ENCODE measurements at regions not wholly inside any gene's neighbourhood (a gene's known extent, or its start where the extent isn't known, plus 50 kb on each side); places are given as distances from the start of the nearest gene placed in this dataset.
"Not testable (repeated sequence)": the region's sequence is repeated elsewhere in the genome, so short reads cannot be mapped to it uniquely, and the experiment has no call there.

DNA sequence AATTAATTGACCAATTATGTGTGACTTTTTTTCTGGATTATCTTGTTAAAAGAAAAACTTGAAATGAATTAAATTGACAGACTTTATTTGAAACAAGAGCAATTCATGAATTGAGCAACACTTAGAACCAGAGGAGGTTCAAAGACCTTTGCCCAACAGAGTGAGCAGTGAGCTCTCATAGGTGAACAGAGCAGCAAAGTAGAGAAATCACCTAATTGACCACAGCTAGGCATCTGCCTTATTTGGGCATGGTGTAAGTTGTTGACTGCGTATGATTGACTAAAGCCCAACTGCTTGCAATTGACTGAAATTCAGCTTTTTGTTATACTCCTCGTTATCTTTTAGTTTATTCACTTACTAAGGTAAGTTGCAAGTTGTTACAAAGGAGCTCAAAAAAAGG is 1216.0 kb upstream of the ALCAM start:
- intact Hi-C loops (cut with DNase I) = no loop called here
- ATAC-seq = no peak
- DNase-seq (ENCODE audit: low spot score) = no peak

DNA sequence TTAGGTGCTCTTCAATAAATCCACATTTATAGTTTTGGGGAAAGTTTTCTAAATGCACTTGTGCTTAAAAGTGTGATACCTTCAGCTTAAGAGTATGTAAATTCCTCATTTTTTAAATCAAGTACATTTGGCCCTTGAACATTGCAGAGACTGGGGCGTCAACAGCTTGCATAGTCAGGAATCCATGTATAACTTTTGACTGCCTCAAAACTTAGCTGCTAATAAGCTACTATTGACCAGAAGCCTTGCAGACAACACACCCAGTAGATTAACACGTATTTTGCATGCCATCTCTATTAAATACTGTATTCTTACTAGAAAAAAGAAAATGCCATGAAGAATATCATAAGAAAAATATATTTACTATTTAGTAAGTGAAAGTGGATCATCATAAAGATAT is 1211.8 kb upstream of the ALCAM start:
- intact Hi-C loops (cut with DNase I) = no loop called here
- ATAC-seq = no peak

DNA sequence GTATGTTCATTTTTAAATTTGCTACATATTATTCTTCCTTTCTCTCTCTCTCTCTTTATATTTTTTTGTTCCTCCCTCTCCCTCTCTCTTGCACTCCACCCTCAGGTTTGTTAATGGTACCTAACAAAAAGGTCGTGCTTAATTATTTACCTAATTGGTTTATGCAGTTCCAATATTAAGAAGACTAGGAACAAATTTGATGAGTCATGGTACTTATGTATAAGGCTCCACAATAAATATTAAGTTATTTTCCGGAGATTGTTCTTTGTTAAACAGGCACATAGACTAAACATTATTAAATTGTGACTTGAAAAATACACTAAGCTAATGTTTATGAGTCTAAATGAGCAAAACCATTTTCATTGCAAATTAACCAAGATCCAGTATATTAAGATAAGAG is 1200.8 kb upstream of the ALCAM start:
- ATAC-seq = no peak
- intact Hi-C loops (cut with DNase I) = no loop called here
- DNase-seq (ENCODE audit: low spot score) = no peak

More for the DNA sequence above, 1211.8 kb upstream of the ALCAM start:
- DNase-seq (ENCODE audit: low spot score) = no peak

GRCh38 chr3:104168386-104168785 is 1198.3 kb upstream of the ALCAM start:
- DNase-seq (ENCODE audit: low spot score) = no peak
- intact Hi-C loops (cut with DNase I) = no loop called here
- ATAC-seq = no peak

GRCh38 chr3:104175696-104176095 is 1191.0 kb upstream of the ALCAM start:
- no peak for DNase-seq (ENCODE audit: low spot score)
- intact Hi-C loops (cut with DNase I) = no loop called here
- no peak for ATAC-seq

DNA sequence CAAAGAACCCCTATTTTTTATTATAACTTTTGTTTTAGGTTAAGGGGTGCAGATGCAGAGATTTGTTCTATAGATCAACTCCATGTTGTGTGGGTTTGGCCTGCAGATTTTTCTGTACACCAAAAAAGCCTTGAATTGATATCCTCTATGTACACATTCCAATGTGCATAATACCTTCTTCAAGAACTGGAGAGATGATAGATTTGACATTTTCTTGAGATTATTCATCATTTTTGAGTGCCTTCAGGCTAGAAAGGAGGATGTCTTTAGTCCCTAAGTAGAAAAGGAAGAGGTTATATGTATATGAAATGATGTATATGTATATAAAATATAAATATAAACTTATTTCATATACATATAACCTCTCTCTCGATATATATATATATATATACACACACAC is 1190.0 kb upstream of the ALCAM start:
- ATAC-seq = no peak
- intact Hi-C loops (cut with DNase I) = no loop called here
- DNase-seq (ENCODE audit: low spot score) = no peak

DNA sequence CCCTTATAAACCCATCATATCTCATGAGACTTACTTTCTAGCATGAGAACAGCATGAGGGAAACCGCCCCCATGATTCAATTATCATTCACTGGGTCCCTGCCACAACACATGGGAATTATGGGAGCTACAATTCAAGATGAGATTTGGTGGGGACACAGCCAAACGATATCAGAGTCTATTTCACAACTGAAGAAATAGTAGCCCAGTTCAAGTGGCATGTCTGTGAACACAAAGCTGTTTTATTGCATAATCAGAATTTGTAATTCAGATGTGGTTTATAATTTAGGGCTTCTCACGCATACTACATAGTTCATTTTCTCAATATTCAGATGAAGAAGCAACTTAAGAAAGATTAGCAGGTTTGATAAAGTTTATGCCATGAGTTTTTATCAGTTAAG is 1188.0 kb upstream of the ALCAM start:
- DNase-seq (ENCODE audit: low spot score) (no peak), ATAC-seq (peak; percentile 80)
- intact Hi-C loops (cut with DNase I) = no loop called here

DNA sequence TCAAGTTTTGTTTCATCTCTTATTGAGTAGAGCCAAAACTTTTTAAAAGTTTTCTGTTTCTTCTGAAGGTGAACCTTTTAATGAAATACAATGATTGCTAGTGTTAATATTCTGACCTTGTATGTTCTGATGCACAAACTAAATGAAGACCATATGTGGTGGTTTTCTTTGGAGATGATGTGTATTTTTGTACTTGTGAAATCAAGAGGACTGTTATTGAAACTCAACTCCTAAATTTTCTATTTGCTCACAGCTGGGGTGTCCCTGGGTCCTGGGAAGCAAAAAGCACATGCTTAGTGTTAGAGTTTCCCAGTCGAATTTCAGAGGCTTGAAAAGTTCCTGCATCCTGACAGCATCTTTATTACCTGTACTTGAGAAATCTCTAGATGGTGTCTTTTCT is 1185.8 kb upstream of the ALCAM start:
- peak; percentile 93 for ATAC-seq
- DNase-seq (ENCODE audit: low spot score) = no peak
- intact Hi-C loops (cut with DNase I) = no loop called here

DNA sequence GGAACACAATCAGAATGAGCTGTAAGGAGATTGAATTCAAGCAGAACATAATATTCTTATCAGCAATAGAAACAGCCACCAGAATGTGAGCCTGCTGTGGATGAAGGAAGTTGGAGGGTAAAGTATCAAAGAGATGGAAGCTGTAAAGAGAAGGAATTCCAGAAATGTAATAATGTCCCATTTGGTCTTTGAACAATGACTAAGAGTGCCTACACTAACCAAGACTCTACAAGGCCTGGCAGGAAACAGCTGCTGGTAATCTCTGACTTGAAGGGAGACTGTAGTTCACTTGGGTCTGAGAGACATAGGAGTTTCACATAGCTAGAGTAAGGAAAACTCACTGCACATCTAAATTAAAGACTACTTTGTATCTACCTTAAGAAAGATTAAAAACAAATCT is 1176.0 kb upstream of the ALCAM start:
- ATAC-seq = no peak
- no peak for DNase-seq (ENCODE audit: low spot score)
- intact Hi-C loops (cut with DNase I) = no loop called here

GRCh38 chr3:104198131-104198530 is 1168.6 kb upstream of the ALCAM start:
- ATAC-seq (no peak), DNase-seq (ENCODE audit: low spot score) (no peak)
- intact Hi-C loops (cut with DNase I) = no loop called here

DNA sequence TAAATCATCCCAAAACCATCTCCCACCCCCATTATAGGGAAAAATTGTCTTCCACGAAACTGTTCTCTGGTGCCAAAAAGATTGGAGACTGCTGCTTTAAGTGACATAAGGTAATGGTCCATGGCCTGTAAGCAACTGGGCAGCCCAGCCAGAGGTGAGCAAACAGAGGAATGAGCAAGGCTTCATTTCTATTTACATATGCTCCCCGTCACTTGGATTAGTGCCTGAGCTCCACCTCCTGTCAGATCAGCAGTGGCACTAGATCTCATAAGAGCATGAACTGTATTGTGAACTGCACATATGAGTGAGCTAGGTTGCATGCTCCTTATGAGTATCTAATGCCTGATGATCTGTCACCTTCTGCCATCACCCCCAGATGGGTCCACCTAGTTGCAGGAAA is 1159.8 kb upstream of the ALCAM start:
- ATAC-seq = no peak
- DNase-seq (ENCODE audit: low spot score) = no peak
- intact Hi-C loops (cut with DNase I) = no loop called here

- intact Hi-C loops (cut with DNase I) = no loop called here
- no peak for DNase-seq (ENCODE audit: low spot score)
- no peak for ATAC-seq
These were observed 1152.4 kb upstream of the ALCAM start for GRCh38 chr3:104214277-104214676.

DNA sequence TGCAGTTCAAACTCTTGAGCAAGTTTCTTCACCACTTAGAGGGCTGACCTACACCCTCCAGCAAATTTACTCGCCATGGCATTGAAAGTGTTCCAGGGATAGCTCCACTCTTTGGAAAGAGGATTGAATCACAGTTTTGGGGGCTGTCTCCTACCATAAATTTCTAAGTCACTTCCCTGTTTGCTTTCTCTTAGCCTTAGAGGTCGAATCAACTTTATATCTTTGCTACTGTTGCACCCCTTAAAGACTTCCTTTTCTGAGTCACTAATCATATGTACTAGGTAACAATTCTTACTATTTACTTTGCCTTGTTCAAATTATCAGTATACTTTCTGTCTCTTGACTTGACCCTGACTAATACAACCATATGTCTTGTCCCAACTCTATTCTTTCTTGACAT is 1151.8 kb upstream of the ALCAM start:
- DNase-seq (ENCODE audit: low spot score) (no peak), ATAC-seq (no peak)
- intact Hi-C loops (cut with DNase I) = no loop called here

- ATAC-seq; intact Hi-C loops (cut with DNase I); DNase-seq (ENCODE audit: low spot score): not testable (repeated sequence)
These were observed 1147.7 kb upstream of the ALCAM start for GRCh38 chr3:104219046-104219445.

- no peak for DNase-seq (ENCODE audit: low spot score)
- intact Hi-C loops (cut with DNase I) = no loop called here
- ATAC-seq = no peak
These were observed 1132.1 kb upstream of the ALCAM start for GRCh38 chr3:104234442-104235194.

- intact Hi-C loops (cut with DNase I) = no loop called here
These were observed 1122.0 kb upstream of the ALCAM start for GRCh38 chr3:104244680-104245220.

GRCh38 chr3:104245261-104245660 is 1121.4 kb upstream of the ALCAM start:
- no peak for ATAC-seq
- intact Hi-C loops (cut with DNase I) = no loop called here
- no peak for DNase-seq (ENCODE audit: low spot score)

More at GRCh38 chr3:104244680-104245220, 1122.0 kb upstream of the ALCAM start:
- DNase-seq (ENCODE audit: low spot score) = no peak
- no peak for ATAC-seq

- DNase-seq (ENCODE audit: low spot score) (no peak), ATAC-seq (no peak)
These were observed 1120.7 kb upstream of the ALCAM start for GRCh38 chr3:104245981-104246380.

DNA sequence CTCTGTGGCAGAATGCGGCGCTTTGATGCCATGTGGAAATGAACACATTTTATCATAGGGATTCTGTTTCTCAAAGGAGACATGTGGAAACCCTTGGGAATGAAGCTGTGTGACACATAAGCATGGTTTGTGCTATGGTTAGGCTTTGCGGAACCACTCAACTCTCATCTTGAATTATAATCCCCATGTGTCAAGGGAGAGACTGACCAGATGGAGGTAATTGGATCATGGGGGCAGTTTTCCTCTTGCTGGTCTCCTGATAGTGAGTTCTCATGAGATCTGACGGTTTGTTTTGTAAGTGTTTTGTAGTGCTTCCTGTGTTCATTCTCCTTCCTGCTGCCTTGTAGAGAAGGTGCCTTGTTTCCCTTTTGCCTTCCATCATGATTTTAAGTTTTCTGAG is 1109.2 kb upstream of the ALCAM start:
- no peak for ATAC-seq
- intact Hi-C loops (cut with DNase I) = no loop called here
- DNase-seq (ENCODE audit: low spot score) = no peak

More at GRCh38 chr3:104245981-104246380, 1120.7 kb upstream of the ALCAM start:
- intact Hi-C loops (cut with DNase I) = no loop called here

DNA sequence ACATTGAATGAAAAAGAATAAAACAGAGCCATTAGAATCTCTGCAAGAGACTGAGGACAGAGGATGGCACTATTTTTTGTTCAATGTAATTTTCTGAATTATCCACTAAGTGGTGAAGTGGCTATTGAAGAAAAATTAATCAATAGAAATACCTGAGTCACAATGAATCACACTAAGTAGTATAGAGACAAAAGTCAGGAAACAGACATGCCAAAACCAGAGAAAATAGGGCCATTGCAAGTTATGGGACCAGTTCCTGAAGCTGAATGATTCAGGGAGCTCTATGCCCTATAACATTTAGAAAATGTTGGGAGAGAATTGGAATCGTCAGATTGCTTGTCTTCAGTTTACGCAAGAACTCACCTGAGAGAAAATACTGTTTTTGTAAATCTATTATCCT is 1103.2 kb upstream of the ALCAM start:
- intact Hi-C loops (cut with DNase I) = no loop called here
- DNase-seq (ENCODE audit: low spot score) (no peak), ATAC-seq (no peak)

DNA sequence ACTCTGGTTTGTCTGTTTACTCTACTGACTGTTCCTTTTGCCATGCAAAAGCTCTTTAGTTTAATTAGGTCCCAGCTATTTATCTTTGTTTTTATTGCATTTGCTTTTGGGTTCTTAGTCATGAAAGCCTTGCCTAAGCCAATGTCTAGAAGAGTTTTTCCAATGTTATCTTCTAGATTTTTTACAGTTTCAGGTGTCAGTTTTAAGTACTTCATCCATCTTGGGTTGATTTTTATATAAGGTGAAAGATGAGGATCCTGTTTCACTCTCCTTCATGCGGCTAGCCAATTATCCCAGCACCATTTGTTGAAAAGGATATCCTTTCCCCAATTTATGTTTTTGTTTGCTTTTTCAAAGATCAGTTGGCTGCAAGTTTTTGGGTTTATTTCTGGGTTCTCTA is 1100.5 kb upstream of the ALCAM start:
- ATAC-seq; intact Hi-C loops (cut with DNase I); DNase-seq (ENCODE audit: low spot score): not testable (repeated sequence)
